MG63 (cell line): ENCODE measurements at regions not wholly inside any gene's neighbourhood (a gene's known extent, or its start where the extent isn't known, plus 50 kb on each side); places are given as distances from the start of the nearest gene placed in this dataset.

ENCODE experiments used
- DNase-seq: peaks from one replicate; pipeline ENCODE4 v3.0.0-alpha.2; 2020
- H3K27me3 ChIP-seq: fragments of 250-450 bp; sonication (Bioruptor Pico); 2 replicates; pipeline ENCODE4 v1.5.1; 2020; ENCODE audit warnings: mild to moderate bottlenecking, moderate library complexity
- H3K36me3 ChIP-seq: fragments of 250-450 bp; sonication (Bioruptor Pico); 2 replicates; pipeline ENCODE4 v1.5.1; 2020; ENCODE audit warnings: mild to moderate bottlenecking, moderate library complexity
- H3K4me3 ChIP-seq: fragments of 250-450 bp; sonication (Bioruptor Pico); 2 replicates; pipeline ENCODE4 v1.5.1; 2020; ENCODE audit warnings: mild to moderate bottlenecking, moderate library complexity
- H3K9me3 ChIP-seq: fragments of 250-450 bp; sonication (Bioruptor Pico); 2 replicates; pipeline ENCODE4 v1.5.1; 2020; ENCODE audit warnings: mild to moderate bottlenecking, moderate library complexity

- H3K4me3 ChIP-seq, result no peak overlapping the region
- H3K9me3 ChIP-seq, result no peaks in the 10 kb centered on the region
- H3K36me3 ChIP-seq, result no peaks in the 10 kb centered on the region
- DNase-seq, result no peak
- H3K27me3 ChIP-seq, result peaks cover 9% of the 10 kb centered on the region
Measured at GRCh38 chr5:152511120-152511519, 106.0 kb upstream of the NMUR2 start.

GRCh38 chr5:152511531-152512132 lies 106.6 kb upstream of the NMUR2 start:
- H3K4me3 ChIP-seq, result no peak overlapping the region
- no peaks in the 10 kb centered on the region for H3K36me3 ChIP-seq
- no peaks in the 10 kb centered on the region for H3K9me3 ChIP-seq
- no peak for DNase-seq
- H3K27me3 ChIP-seq, result peaks cover 10% of the 10 kb centered on the region

GRCh38 chr5:152514827-152515397 lies 109.8 kb upstream of the NMUR2 start:
- Histone ChIP-seq H3K27me3 (peaks cover 9% of the 10 kb centered on the region), H3K9me3 (no peaks in the 10 kb centered on the region), H3K4me3 (no peak overlapping the region), H3K36me3 (no peaks in the 10 kb centered on the region)
- DNase-seq, result no peak

- Histone ChIP-seq H3K4me3 (no peak overlapping the region), H3K9me3 (no peaks in the 10 kb centered on the region), H3K27me3 (no peaks in the 10 kb centered on the region), H3K36me3 (no peaks in the 10 kb centered on the region)
- no peak for DNase-seq
Measured at GRCh38 chr5:152523964-152524363, 118.9 kb upstream of the NMUR2 start.

- Histone ChIP-seq H3K9me3 (no peaks in the 10 kb centered on the region), H3K27me3 (no peaks in the 10 kb centered on the region), H3K4me3 (no peak overlapping the region), H3K36me3 (no peaks in the 10 kb centered on the region)
- no peak for DNase-seq
Measured at GRCh38 chr5:152527358-152528052, 122.4 kb upstream of the NMUR2 start.

GRCh38 chr5:152529440-152529839 lies 124.4 kb upstream of the NMUR2 start:
- H3K36me3 ChIP-seq, result no peaks in the 10 kb centered on the region
- no peak for DNase-seq
- H3K27me3 ChIP-seq, result no peaks in the 10 kb centered on the region
- no peak overlapping the region for H3K4me3 ChIP-seq
- H3K9me3 ChIP-seq, result no peaks in the 10 kb centered on the region

GRCh38 chr5:152532714-152533113 lies 127.6 kb upstream of the NMUR2 start:
- H3K9me3 ChIP-seq, result no peaks in the 10 kb centered on the region
- DNase-seq, result no peak
- H3K36me3 ChIP-seq, result no peaks in the 10 kb centered on the region
- H3K27me3 ChIP-seq, result 0 out of 2 replicates have a peak, but pooled peaks cover 3% of the 10 kb centered on the region
- H3K4me3 ChIP-seq, result no peak overlapping the region

GRCh38 chr5:152534641-152535040 lies 129.6 kb upstream of the NMUR2 start:
- Histone ChIP-seq H3K36me3 (no peaks in the 10 kb centered on the region), H3K27me3 (0 out of 2 replicates have a peak, but pooled peaks cover 3% of the 10 kb centered on the region), H3K9me3 (no peaks in the 10 kb centered on the region), H3K4me3 (no peak overlapping the region)
- no peak for DNase-seq

- Histone ChIP-seq H3K36me3 (no peaks in the 10 kb centered on the region), H3K27me3 (no peaks in the 10 kb centered on the region; the same call in 1 of the 2 replicates), H3K9me3 (no peaks in the 10 kb centered on the region), H3K4me3 (no peak overlapping the region)
- DNase-seq, result peak; percentile 3
Measured at GRCh38 chr5:152542741-152543140, 137.7 kb upstream of the NMUR2 start.

GRCh38 chr5:152546493-152546892 lies 141.4 kb upstream of the NMUR2 start:
- Histone ChIP-seq H3K9me3 (no peaks in the 10 kb centered on the region), H3K36me3 (no peaks in the 10 kb centered on the region), H3K4me3 (no peak overlapping the region), H3K27me3 (no peaks in the 10 kb centered on the region; the same call in 1 of the 2 replicates)
- no peak for DNase-seq

GRCh38 chr5:152547202-152547601 lies 142.1 kb upstream of the NMUR2 start:
- H3K9me3 ChIP-seq, result no peaks in the 10 kb centered on the region
- no peak overlapping the region for H3K4me3 ChIP-seq
- no peak for DNase-seq
- no peaks in the 10 kb centered on the region for H3K36me3 ChIP-seq
- no peaks in the 10 kb centered on the region; the same call in 1 of the 2 replicates for H3K27me3 ChIP-seq

- Histone ChIP-seq H3K27me3 (no peaks in the 10 kb centered on the region; the same call in 1 of the 2 replicates), H3K36me3 (no peaks in the 10 kb centered on the region), H3K4me3 (no peak overlapping the region), H3K9me3 (no peaks in the 10 kb centered on the region)
- no peak for DNase-seq
Measured at GRCh38 chr5:152549709-152550108, 144.6 kb upstream of the NMUR2 start.

- no peak for DNase-seq
- Histone ChIP-seq H3K9me3 (no peaks in the 10 kb centered on the region), H3K36me3 (no peaks in the 10 kb centered on the region), H3K27me3 (no peaks in the 10 kb centered on the region; the same call in 1 of the 2 replicates), H3K4me3 (no peak overlapping the region)
Measured at GRCh38 chr5:152551061-152551460, 146.0 kb upstream of the NMUR2 start.

GRCh38 chr5:152556784-152557183 lies 151.7 kb upstream of the NMUR2 start:
- Histone ChIP-seq H3K4me3 (no peak overlapping the region), H3K36me3 (no peaks in the 10 kb centered on the region), H3K27me3 (no peaks in the 10 kb centered on the region), H3K9me3 (no peaks in the 10 kb centered on the region)
- DNase-seq, result no peak

GRCh38 chr5:152560512-152561137 lies 155.5 kb upstream of the NMUR2 start:
- H3K9me3 ChIP-seq, result no peaks in the 10 kb centered on the region
- peak; percentile 41 for DNase-seq
- no peaks in the 10 kb centered on the region for H3K36me3 ChIP-seq
- H3K27me3 ChIP-seq, result no peaks in the 10 kb centered on the region
- H3K4me3 ChIP-seq, result no peak overlapping the region

- no peaks in the 10 kb centered on the region for H3K36me3 ChIP-seq
- no peaks in the 10 kb centered on the region for H3K27me3 ChIP-seq
- no peaks in the 10 kb centered on the region for H3K9me3 ChIP-seq
- H3K4me3 ChIP-seq, result no peak overlapping the region
- no peak for DNase-seq
Measured at GRCh38 chr5:152568016-152568415, 162.9 kb upstream of the NMUR2 start.

GRCh38 chr5:152572812-152573211 lies 167.7 kb upstream of the NMUR2 start:
- Histone ChIP-seq H3K36me3 (no peaks in the 10 kb centered on the region), H3K9me3 (no peaks in the 10 kb centered on the region), H3K27me3 (0 out of 2 replicates have a peak, but pooled peaks cover 2% of the 10 kb centered on the region), H3K4me3 (no peak overlapping the region)
- DNase-seq, result no peak
